ENCODE measurements at regions not wholly inside any gene's neighbourhood (a gene's known extent, or its start where the extent isn't known, plus 50 kb on each side); places are given as distances from the start of the nearest gene placed in this dataset.

- no peak for TF ChIP-seq CTCF (conservative IDR thresholded peaks at IDR 0.05; ENCODE audit: low read depth, low read length)
- Histone ChIP-seq H3K4me3 (IDR thresholded peaks at IDR 0.05; ENCODE audit: insufficient read depth, low read depth, low read length) (no peak overlapping the region), H3K9ac (no peak overlapping the region), H3K27ac (no peak overlapping the region), H4K20me1 (ENCODE audit: insufficient read depth) (no peaks in the 10 kb centered on the region), H3K4me1 (ENCODE audit: low read depth, poor library complexity, severe bottlenecking) (no peaks in the 10 kb centered on the region), H3K36me3 (ENCODE audit: insufficient read depth) (no peaks in the 10 kb centered on the region), H3K4me2 (no peak overlapping the region), H3K79me2 (ENCODE audit: insufficient read depth, low read depth) (no peaks in the 10 kb centered on the region), H3K27me3 (ENCODE audit: insufficient read depth, low read depth) (no peaks in the 10 kb centered on the region), H2AFZ (ENCODE audit: low read depth) (no peak overlapping the region)
These were observed 206.0 kb downstream of the NCK2 start for GRCh38 chr2:105950521-105951383.

- H2AFZ ChIP-seq (ENCODE audit: low read depth): no peak overlapping the region
These were observed 199.3 kb downstream of the NCK2 start for GRCh38 chr2:105943977-105944376.

More at GRCh38 chr2:105943977-105944376, 199.3 kb downstream of the NCK2 start:
- H3K27ac ChIP-seq: no peak overlapping the region
- TF ChIP-seq CTCF (conservative IDR thresholded peaks at IDR 0.05; ENCODE audit: low read depth, low read length): no peak
- H3K9ac ChIP-seq: no peak overlapping the region
- H3K27me3 ChIP-seq (ENCODE audit: insufficient read depth, low read depth): no peaks in the 10 kb centered on the region
- H3K4me1 ChIP-seq (ENCODE audit: low read depth, poor library complexity, severe bottlenecking): no peaks in the 10 kb centered on the region
- H3K4me2 ChIP-seq: no peak overlapping the region
- no peaks in the 10 kb centered on the region for H4K20me1 ChIP-seq (ENCODE audit: insufficient read depth)
- H3K79me2 ChIP-seq (ENCODE audit: insufficient read depth, low read depth): no peaks in the 10 kb centered on the region
- no peak overlapping the region for H3K4me3 ChIP-seq (IDR thresholded peaks at IDR 0.05; ENCODE audit: insufficient read depth, low read depth, low read length)
- no peaks in the 10 kb centered on the region for H3K36me3 ChIP-seq (ENCODE audit: insufficient read depth)

All from KMS-11 (cell line).